Fibroblast of gingiva (primary cell): ENCODE measurements at regions not wholly inside any gene's neighbourhood (a gene's known extent, or its start where the extent isn't known, plus 50 kb on each side); places are given as distances from the start of the nearest gene placed in this dataset.
"Not testable (repeated sequence)": the region's sequence is repeated elsewhere in the genome, so short reads cannot be mapped to it uniquely, and the experiment has no call there.

Experiments
- DNase-seq: peaks from one replicate; pipeline ENCODE4 v3.0.0-alpha.2; 2011; ENCODE audit warnings: low read depth

- not testable (repeated sequence) for DNase-seq
These were observed 318.1 kb upstream of the TECRL start for GRCh38 chr4:64727391-64727790.

GRCh38 chr4:64724689-64725088 is 315.4 kb upstream of the TECRL start:
- no peak for DNase-seq

- DNase-seq = no peak
These were observed 311.9 kb upstream of the TECRL start for GRCh38 chr4:64721106-64721505.

DNA sequence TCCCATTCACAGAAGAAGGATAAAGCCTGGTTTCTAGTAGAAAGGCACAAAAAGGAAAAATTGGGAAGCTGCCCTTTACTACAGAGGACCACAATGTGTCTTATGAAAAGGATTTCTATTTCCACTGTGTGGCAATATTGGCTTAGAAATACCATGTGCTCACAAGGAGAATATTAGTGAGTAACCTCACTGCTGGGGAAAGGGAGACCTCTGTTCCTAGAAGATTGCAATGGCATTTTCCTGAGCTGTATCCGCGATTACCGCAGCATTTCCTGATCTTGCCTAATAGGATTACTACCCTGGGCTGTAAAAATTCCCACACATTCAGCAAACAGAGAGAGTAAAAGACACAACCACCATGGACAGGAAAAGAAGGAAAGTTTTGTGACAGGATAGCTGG is 308.8 kb upstream of the TECRL start:
- DNase-seq = no peak

GRCh38 chr4:64715741-64716140 is 306.5 kb upstream of the TECRL start:
- no peak for DNase-seq

- no peak for DNase-seq
These were observed 304.1 kb upstream of the TECRL start for GRCh38 chr4:64713256-64713840.

- no peak for DNase-seq
These were observed 303.3 kb upstream of the TECRL start for GRCh38 chr4:64712590-64712989.

DNA sequence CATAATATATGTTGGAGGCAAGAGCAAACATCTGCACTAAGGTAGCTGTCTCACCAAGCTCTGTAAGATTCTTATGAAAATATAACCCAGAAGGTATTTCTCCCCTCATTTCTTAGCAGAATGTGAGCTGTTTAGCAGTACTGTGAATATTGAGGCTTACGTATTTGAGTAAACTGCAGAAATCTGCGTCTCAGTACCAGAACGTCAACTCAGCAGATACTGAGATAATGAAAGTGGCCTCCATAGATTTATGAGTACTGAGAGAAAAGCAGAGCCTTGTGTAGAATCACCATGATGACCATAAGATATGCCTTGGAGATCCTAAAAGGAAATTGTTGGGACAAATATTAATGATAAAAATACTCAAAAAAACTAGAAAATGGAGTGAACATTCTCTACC is 296.7 kb upstream of the TECRL start:
- DNase-seq = no peak

- DNase-seq = no peak
These were observed 288.9 kb upstream of the TECRL start for GRCh38 chr4:64698171-64698570.

GRCh38 chr4:64682946-64683345 is 273.7 kb upstream of the TECRL start:
- DNase-seq = no peak

- no peak for DNase-seq
These were observed 273.2 kb upstream of the TECRL start for GRCh38 chr4:64682481-64682880.

DNA sequence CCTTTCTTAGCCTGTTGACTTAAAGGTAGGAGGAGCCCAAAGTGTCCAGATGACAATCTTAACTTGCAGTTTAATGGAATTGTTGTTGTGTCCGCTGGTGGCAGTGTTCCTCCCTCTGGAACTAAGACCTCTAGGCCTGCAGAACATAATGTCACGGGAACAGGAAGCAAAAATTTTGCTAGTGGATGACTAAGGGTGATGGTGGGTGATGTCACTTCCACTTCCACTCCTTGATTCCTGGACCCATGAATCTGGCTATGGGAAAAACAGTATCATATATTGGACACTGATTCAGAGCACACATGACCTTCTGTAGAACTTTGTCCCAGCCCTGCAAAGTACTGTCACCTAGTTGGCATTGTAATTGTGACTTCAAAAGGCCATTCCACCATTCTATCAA is 263.9 kb upstream of the TECRL start:
- DNase-seq = not testable (repeated sequence)

DNA sequence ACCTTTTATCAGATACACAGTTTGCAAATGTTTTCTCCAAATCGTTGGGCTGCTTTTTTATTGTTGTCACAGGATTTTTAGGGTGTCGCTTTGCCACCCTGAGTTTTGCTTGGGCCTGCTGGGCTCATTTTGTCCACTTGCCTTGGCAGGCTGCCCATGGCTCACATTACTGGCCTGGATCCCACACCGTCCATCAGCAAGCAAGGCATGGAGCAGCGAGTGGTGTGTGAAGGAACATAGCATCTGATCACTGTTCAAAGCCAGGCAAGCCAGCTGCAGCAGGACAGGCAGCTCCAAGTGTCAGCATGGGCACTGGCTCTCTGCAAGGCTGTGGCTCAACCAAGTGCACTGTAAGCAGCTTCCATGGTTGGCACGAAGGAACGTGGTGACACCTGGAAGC is 261.4 kb upstream of the TECRL start:
- DNase-seq = no peak

DNA sequence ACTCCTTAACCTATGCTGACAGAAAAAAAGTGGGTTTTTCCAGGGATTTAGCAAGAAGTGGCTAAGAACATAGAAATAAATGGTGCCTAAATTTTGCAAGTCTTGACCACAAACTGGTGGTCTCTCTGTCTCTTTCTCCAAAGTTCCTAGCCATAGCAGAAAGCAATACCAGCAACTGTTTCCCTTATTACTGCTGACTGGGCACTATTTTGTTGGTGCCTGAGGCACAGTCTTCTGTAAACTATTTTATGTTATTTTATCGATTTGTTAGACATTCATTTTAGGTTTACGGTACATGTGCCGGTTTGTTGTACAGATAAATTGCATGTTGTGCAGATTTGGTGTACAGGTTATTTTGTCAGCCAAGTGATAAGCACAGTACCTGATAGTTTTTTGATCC is 234.6 kb upstream of the TECRL start:
- no peak for DNase-seq

GRCh38 chr4:64642936-64643335 is 233.7 kb upstream of the TECRL start:
- no peak for DNase-seq

GRCh38 chr4:64640402-64640801 is 231.2 kb upstream of the TECRL start:
- not testable (repeated sequence) for DNase-seq

DNA sequence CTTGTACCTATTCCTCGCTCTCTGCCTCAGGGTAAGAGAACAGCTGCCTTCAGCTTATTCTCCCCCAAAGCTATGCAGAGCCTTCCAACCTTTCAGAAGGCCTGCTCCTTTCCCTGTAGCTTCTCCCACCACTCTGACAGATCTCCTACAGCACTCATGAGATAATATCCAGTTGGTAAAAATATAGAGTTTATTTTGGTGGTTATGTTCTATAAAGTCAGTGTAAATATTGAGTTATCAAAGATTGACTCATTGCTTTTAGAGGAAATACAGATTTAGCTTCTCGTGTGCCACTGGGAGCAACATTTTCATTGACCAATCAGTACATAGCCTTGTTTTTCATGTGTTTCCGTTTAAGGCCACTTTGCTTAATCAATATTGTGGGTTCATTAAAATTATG is 216.2 kb upstream of the TECRL start:
- DNase-seq = no peak

GRCh38 chr4:64617800-64618199 is 208.6 kb upstream of the TECRL start:
- no peak for DNase-seq

DNA sequence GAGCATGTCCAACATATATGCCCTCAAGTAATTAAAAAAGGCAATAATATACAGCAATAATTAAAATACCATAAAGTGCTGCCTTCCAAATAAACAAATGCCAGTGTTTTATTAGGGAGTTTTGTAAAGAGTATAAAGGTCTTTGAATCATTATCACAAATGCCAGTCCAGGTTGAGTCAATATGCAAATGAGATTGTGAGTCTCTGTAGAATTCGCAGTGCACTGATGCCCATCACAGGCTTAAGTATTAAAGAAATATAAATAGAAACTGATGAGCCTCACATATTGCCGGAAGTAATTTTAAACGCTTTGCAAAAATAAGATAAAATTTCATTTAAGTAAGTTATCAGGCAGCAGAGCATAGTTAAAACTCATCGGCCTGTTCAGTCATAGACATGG is 205.0 kb upstream of the TECRL start:
- DNase-seq = no peak

DNA sequence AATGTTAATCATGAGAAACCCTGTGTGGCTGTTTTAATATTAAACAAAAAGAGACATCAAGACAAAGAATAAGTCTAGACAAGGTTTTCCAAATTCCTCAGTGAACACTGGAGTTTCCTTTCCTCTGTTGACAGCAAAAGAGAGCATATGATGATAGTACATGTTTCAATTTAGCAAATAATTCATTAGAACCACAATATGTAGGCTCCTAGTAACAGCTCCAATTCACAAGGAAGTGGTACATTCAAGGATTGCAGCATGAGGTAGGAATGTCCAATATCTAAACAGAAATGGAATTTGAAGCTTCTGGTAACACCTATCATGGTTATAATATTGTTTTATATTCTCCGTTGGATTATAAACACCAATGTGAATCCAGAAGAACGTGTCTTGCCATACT is 203.8 kb upstream of the TECRL start:
- DNase-seq = no peak

GRCh38 chr4:64598066-64598465 is 188.8 kb upstream of the TECRL start:
- no peak for DNase-seq

GRCh38 chr4:64594723-64595122 is 185.5 kb upstream of the TECRL start:
- no peak for DNase-seq

DNA sequence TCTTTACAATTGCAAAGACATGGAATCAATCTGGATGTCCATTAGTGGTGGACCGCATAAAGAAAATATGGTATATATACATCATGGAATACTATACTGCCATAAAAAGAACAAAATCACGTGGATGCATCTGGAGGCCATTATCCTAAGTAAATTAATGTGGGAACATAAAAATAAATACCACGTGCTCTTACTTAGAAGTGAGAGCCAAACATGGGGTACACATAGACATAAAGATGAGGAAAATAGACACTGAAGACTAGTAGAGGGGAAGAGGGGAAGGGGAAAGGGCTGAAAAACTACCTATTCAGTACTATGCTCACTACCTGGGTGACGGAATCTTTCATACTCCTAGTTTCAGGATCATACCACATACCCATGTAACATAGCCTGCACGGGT is 179.3 kb upstream of the TECRL start:
- no peak for DNase-seq

GRCh38 chr4:64584981-64585557 is 175.8 kb upstream of the TECRL start:
- no peak for DNase-seq
